GM20000 (cell line): ENCODE measurements at regions not wholly inside any gene's neighbourhood (a gene's known extent, or its start where the extent isn't known, plus 50 kb on each side); places are given as distances from the start of the nearest gene placed in this dataset.
"Not testable (repeated sequence)": the region's sequence is repeated elsewhere in the genome, so short reads cannot be mapped to it uniquely, and the experiment has no call there.

Source experiments
- DNase-seq: peaks from one replicate; pipeline ENCODE4 v3.0.0; 2012; ENCODE audit warnings: low spot score
- CTCF ChIP-seq: IDR thresholded peaks from 2 replicates; pipeline ENCODE4 v1.5.1; 2012; ENCODE audit warnings: mild to moderate bottlenecking, control low read depth; ENCODE audit errors: extremely low read depth, missing control alignments

GRCh38 chrX:1807301-1807731 is 192.5 kb downstream of the ASMT start:
- DNase-seq = no peak
- no peak for TF ChIP-seq CTCF

GRCh38 chrX:1809581-1809980 is 194.7 kb downstream of the ASMT start:
- no peak for TF ChIP-seq CTCF
- no peak for DNase-seq

DNA sequence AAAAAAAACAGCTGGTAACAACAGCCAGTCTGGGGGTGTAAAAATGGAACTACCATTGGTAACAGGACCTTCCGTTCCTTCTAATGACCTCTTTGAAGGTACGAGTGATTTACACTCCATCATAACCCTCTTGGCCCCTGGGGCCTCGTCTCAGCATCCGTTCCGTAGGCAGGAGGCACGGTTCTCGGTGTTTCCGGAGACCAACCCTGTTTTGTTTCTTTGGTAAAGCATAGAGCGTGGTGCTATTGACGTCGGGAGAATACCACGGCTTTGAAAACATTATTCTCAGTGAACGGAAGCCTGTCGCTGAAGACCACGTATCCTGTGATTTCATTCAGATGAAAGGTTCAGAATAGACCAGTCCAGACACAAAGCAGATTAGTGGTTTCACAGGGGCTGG is 198.9 kb downstream of the ASMT start:
- DNase-seq = no peak
- TF ChIP-seq CTCF = no peak

GRCh38 chrX:1815456-1816175 is 200.8 kb downstream of the ASMT start:
- TF ChIP-seq CTCF = no peak
- DNase-seq = no peak

DNA sequence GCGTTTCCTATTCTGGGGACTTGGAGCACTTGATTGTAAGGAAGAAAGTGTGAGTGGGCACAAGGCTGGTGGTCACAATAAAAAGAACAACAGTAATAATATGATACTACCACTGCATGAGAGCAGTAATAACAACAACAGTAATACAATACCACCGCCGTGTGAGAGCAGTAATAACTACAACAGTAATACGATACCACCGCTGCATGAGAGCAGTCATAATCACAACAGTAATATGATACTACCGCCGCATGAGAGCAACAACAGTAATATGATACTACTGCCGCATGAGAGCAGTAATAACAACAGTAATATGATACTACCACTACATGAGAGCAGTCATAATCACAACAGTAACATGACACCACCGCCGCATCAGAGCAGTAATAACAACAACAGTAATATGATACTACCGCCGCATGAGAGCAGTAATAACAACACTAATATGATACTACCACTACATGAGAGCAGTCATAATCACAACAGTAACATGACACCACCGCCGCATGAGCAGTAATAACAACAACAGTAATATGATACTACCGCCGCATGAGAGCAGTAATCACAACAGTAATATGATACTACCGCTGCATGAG is 201.6 kb downstream of the ASMT start:
- DNase-seq = not testable (repeated sequence)

DNA sequence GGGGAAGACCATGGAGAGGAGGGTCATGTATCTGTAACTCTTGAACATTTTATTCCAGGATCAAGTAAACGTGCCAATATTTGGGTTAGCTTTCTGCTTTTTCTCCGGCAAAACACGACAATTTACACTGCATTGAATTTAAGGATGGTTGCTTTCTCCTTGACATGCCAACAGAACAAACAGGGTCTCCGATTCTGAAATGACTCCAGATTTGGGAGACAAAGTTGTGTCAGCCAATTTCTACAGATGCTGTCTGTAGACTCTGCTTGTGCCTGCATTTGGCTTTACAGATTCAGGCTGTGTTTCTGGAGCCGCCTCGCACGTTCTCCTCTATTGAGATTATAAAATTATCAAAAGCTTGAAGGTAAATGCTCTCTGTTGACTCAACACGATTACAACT is 207.0 kb downstream of the ASMT start:
- no peak for DNase-seq
- no peak for TF ChIP-seq CTCF

GRCh38 chrX:1824855-1825254 is 210.0 kb downstream of the ASMT start:
- no peak for TF ChIP-seq CTCF
- DNase-seq = no peak
